ENCODE measurements at regions not wholly inside any gene's neighbourhood (a gene's known extent, or its start where the extent isn't known, plus 50 kb on each side); places are given as distances from the start of the nearest gene placed in this dataset.

DNA sequence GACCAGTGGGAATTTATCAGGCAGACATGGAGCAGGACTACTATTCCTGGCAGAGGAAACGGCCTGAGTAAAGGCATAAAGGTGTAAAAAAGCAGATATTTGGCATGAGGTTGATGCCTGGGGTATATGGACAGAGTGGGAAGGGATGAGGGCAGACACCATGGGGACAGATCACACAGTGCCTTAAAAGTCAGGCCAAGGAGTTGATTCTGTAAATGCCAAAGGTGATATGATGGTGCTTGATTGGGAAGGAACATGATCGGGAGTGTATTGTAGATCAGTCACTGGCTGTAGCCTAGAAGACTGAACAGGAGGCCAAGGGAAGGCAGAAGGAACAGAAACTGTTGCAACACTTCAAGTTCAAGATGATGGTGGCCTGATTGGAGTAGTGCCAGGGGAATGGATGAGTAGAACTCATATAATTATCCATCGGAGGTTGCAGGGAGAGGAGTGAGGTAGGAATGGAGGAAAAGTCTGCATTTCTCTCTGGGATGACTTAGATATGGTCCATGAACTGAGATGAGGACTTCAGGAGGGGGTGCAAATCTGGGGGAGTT, 594.3 kb upstream of the KLF4 start:
- H3K4me2 ChIP-seq (ENCODE audit: low read length): no peak overlapping the region
- H3K4me3 ChIP-seq (ENCODE audit: low read depth, low read length, poor library complexity, severe bottlenecking): no peak overlapping the region
- no peaks in the 10 kb centered on the region for H3K27me3 ChIP-seq (ENCODE audit: insufficient read depth, low read length)
- no peaks in the 10 kb centered on the region for H3K4me1 ChIP-seq (ENCODE audit: insufficient read depth, low read length, severe bottlenecking)
- no peaks in the 10 kb centered on the region for H3K79me2 ChIP-seq (ENCODE audit: insufficient read depth, low read length)
- H3F3A ChIP-seq (ENCODE audit: insufficient read depth, low read length): no peaks in the 10 kb centered on the region
- no peak overlapping the region for H3K9ac ChIP-seq (ENCODE audit: low read length)
- H3K9me3 ChIP-seq (ENCODE audit: low read length): no peaks in the 10 kb centered on the region
- H3K9me2 ChIP-seq (ENCODE audit: low read depth, low read length): no peaks in the 10 kb centered on the region
- no peaks in the 10 kb centered on the region for H3K36me3 ChIP-seq (ENCODE audit: insufficient read depth, low read length)
- H2AFZ ChIP-seq (ENCODE audit: low read length): no peak overlapping the region
- no peaks in the 10 kb centered on the region for H4K20me1 ChIP-seq (ENCODE audit: insufficient read depth, low read length)
- TF ChIP-seq, protein P1, sequence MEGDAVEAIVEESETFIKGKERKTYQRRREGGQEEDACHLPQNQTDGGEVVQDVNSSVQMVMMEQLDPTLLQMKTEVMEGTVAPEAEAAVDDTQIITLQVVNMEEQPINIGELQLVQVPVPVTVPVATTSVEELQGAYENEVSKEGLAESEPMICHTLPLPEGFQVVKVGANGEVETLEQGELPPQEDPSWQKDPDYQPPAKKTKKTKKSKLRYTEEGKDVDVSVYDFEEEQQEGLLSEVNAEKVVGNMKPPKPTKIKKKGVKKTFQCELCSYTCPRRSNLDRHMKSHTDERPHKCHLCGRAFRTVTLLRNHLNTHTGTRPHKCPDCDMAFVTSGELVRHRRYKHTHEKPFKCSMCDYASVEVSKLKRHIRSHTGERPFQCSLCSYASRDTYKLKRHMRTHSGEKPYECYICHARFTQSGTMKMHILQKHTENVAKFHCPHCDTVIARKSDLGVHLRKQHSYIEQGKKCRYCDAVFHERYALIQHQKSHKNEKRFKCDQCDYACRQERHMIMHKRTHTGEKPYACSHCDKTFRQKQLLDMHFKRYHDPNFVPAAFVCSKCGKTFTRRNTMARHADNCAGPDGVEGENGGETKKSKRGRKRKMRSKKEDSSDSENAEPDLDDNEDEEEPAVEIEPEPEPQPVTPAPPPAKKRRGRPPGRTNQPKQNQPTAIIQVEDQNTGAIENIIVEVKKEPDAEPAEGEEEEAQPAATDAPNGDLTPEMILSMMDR (IDR thresholded peaks at IDR 0.05; ENCODE audit: low read length): no peak
- TF ChIP-seq EZH2 (IDR thresholded peaks at IDR 0.05; ENCODE audit: borderline replicate concordance, low read length): no peak
- H3K27ac ChIP-seq (ENCODE audit: low read depth, low read length, poor library complexity, severe bottlenecking): no peak overlapping the region

DNA sequence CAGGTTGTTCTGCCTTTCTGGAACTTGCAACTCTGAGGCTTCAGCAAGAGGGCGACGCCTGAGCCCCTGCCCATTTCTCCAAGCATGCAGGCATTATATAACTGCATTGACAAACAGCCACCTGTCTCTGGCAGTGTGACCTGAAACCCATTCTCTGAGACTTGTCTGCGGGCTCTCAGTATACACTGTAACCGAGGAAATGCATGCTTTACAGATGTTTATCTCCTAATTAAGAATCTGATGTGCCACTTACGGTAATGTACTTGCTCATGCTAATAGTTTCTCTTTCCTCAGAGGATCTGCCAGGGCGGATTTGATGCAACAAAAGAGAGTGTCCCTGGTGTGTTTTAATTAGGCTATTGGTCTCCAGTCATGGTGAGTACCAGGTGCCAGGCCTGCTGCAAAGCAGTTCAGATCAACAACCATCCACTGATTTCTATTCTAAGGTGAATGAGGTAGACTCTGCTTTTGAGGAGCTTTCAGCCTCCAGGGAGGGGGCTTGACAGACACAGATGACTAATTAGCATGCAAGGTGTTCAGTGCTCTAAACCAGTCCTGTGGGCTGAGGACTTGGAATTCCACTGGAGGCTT, 593.7 kb upstream of the KLF4 start:
- H3K4me1 ChIP-seq (ENCODE audit: insufficient read depth, low read length, severe bottlenecking): no peaks in the 10 kb centered on the region
- no peaks in the 10 kb centered on the region for H3F3A ChIP-seq (ENCODE audit: insufficient read depth, low read length)
- H2AFZ ChIP-seq (ENCODE audit: low read length): no peak overlapping the region
- TF ChIP-seq, protein P1 (IDR thresholded peaks at IDR 0.05; ENCODE audit: low read length): no peak
- TF ChIP-seq EZH2 (IDR thresholded peaks at IDR 0.05; ENCODE audit: borderline replicate concordance, low read length): no peak
- H3K36me3 ChIP-seq (ENCODE audit: insufficient read depth, low read length): no peaks in the 10 kb centered on the region
- H3K4me3 ChIP-seq (ENCODE audit: low read depth, low read length, poor library complexity, severe bottlenecking): no peak overlapping the region
- no peaks in the 10 kb centered on the region for H3K27me3 ChIP-seq (ENCODE audit: insufficient read depth, low read length)
- no peaks in the 10 kb centered on the region for H3K9me3 ChIP-seq (ENCODE audit: low read length)
- H3K79me2 ChIP-seq (ENCODE audit: insufficient read depth, low read length): no peaks in the 10 kb centered on the region
- H3K9me2 ChIP-seq (ENCODE audit: low read depth, low read length): no peaks in the 10 kb centered on the region
- no peak overlapping the region for H3K4me2 ChIP-seq (ENCODE audit: low read length)
- no peak overlapping the region for H3K27ac ChIP-seq (ENCODE audit: low read depth, low read length, poor library complexity, severe bottlenecking)
- no peak overlapping the region for H3K9ac ChIP-seq (ENCODE audit: low read length)
- no peaks in the 10 kb centered on the region for H4K20me1 ChIP-seq (ENCODE audit: insufficient read depth, low read length)

DNA sequence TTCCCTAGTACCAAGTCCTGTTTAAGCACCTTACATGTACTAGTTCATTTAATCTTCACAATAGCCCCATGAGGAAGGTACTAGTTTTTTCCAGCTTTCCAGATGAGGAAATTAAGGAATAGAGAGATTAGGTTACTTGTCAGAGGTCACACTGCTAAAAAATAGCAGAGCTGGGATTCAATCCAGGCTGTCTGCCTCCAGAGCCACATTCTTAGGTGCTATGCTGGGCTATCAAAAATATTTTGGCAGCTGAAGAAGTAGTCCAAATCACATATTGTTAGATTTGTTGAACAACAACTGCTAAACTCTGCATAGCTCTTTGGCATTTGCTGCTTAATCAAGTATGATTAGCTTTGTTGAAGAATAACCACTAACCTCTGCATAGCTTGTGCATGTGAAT, 591.5 kb upstream of the KLF4 start:
- Histone ChIP-seq H3K9me3 (ENCODE audit: low read length) (no peaks in the 10 kb centered on the region), H3K4me3 (ENCODE audit: low read depth, low read length, poor library complexity, severe bottlenecking) (no peak overlapping the region), H4K20me1 (ENCODE audit: insufficient read depth, low read length) (no peaks in the 10 kb centered on the region), H3K27ac (ENCODE audit: low read depth, low read length, poor library complexity, severe bottlenecking) (no peak overlapping the region), H3K36me3 (ENCODE audit: insufficient read depth, low read length) (no peaks in the 10 kb centered on the region), H3F3A (ENCODE audit: insufficient read depth, low read length) (no peaks in the 10 kb centered on the region), H2AFZ (ENCODE audit: low read length) (no peak overlapping the region), H3K4me1 (ENCODE audit: insufficient read depth, low read length, severe bottlenecking) (no peaks in the 10 kb centered on the region), H3K79me2 (ENCODE audit: insufficient read depth, low read length) (no peaks in the 10 kb centered on the region), H3K4me2 (ENCODE audit: low read length) (no peak overlapping the region), H3K27me3 (ENCODE audit: insufficient read depth, low read length) (no peaks in the 10 kb centered on the region), H3K9me2 (ENCODE audit: low read depth, low read length) (no peaks in the 10 kb centered on the region), H3K9ac (ENCODE audit: low read length) (no peak overlapping the region)
- no peak for TF ChIP-seq EZH2 (IDR thresholded peaks at IDR 0.05; ENCODE audit: borderline replicate concordance, low read length)
- TF ChIP-seq, protein P1 (IDR thresholded peaks at IDR 0.05; ENCODE audit: low read length): no peak

All from OCI-LY1 (cell line).